NCI-H1436 treated with DMSO at 0.1 percent for 48 hours (cell line): ENCODE measurements at regions not wholly inside any gene's neighbourhood (a gene's known extent, or its start where the extent isn't known, plus 50 kb on each side); places are given as distances from the start of the nearest gene placed in this dataset.

Experiments used
- DNase-seq: peaks from one replicate; lab custom pipeline; 2025; lab: John Stamatoyannopoulos, UW

- no peak for DNase-seq
These were observed 556.8 kb upstream of the SLITRK1 start for GRCh38 chr13:84439108-84439507.

- DNase-seq = no peak
These were observed 550.8 kb upstream of the SLITRK1 start for GRCh38 chr13:84433024-84433423.

GRCh38 chr13:84431646-84432045, 549.4 kb upstream of the SLITRK1 start:
- DNase-seq = no peak

GRCh38 chr13:84430446-84430845, 548.2 kb upstream of the SLITRK1 start:
- DNase-seq = no peak

GRCh38 chr13:84430015-84430414, 547.7 kb upstream of the SLITRK1 start:
- no peak for DNase-seq

- no peak for DNase-seq
These were observed 535.8 kb upstream of the SLITRK1 start for GRCh38 chr13:84418041-84418440.

GRCh38 chr13:84417416-84417815, 535.1 kb upstream of the SLITRK1 start:
- no peak for DNase-seq

GRCh38 chr13:84413016-84413415, 530.7 kb upstream of the SLITRK1 start:
- no peak for DNase-seq

GRCh38 chr13:84405286-84405685, 523.0 kb upstream of the SLITRK1 start:
- DNase-seq = no peak

GRCh38 chr13:84400706-84401105, 518.4 kb upstream of the SLITRK1 start:
- DNase-seq = no peak

- DNase-seq = no peak
These were observed 517.2 kb upstream of the SLITRK1 start for GRCh38 chr13:84399320-84400085.

GRCh38 chr13:84393981-84394625, 511.8 kb upstream of the SLITRK1 start:
- no peak for DNase-seq

GRCh38 chr13:84380866-84381265, 498.6 kb upstream of the SLITRK1 start:
- no peak for DNase-seq

- no peak for DNase-seq
These were observed 494.8 kb upstream of the SLITRK1 start for GRCh38 chr13:84377106-84377505.

GRCh38 chr13:84366506-84366905, 484.2 kb upstream of the SLITRK1 start:
- no peak for DNase-seq

GRCh38 chr13:84362777-84363176, 480.5 kb upstream of the SLITRK1 start:
- DNase-seq = no peak

- no peak for DNase-seq
These were observed 478.5 kb upstream of the SLITRK1 start for GRCh38 chr13:84360822-84361221.

GRCh38 chr13:84358601-84359000, 476.3 kb upstream of the SLITRK1 start:
- DNase-seq = no peak

GRCh38 chr13:84352946-84353345, 470.7 kb upstream of the SLITRK1 start:
- DNase-seq = no peak

- DNase-seq = no peak
These were observed 457.2 kb upstream of the SLITRK1 start for GRCh38 chr13:84339456-84339855.

- no peak for DNase-seq
These were observed 450.1 kb upstream of the SLITRK1 start for GRCh38 chr13:84332346-84332745.

- DNase-seq = no peak
These were observed 433.3 kb upstream of the SLITRK1 start for GRCh38 chr13:84315527-84315926.

- DNase-seq = no peak
These were observed 420.8 kb upstream of the SLITRK1 start for GRCh38 chr13:84303035-84303434.

GRCh38 chr13:84297251-84297650, 415.0 kb upstream of the SLITRK1 start:
- no peak for DNase-seq
